ENCODE measurements at regions not wholly inside any gene's neighbourhood (a gene's known extent, or its start where the extent isn't known, plus 50 kb on each side); places are given as distances from the start of the nearest gene placed in this dataset.

DNA sequence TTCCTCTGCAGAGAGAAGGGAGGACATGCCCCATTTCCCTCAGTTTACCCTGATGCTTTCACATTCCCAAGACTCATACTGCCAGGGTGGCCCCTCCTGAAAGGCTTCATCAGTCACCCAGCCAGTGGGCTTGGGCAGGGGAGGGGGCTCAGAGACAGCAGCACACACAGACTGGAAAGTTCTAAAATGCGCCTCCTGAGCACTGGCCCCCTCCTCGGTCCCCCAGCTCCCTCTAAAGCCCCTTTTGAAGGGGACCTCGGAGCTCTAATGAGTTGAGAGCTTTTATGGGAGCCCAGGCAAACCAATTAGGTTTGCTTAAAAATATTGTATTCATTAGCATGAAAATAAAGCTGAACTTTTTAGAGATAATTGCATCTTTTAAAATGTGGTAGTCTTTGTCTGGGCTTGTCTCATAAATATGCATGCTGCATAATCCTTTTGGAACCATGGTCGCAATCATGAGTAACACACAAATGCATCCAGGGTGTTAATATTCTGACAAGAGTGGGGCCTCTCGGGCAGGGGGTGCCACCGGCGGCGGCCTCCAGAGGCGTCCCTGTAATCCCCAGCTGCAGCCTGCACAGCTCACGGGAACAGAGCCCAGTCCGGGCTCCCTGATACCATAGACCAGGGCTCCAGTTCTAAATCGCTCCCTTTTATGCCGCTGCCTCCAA, 78.5 kb downstream of the RPLP1 start:
- DNase-seq (ENCODE audit: low spot score), result no peak

DNA sequence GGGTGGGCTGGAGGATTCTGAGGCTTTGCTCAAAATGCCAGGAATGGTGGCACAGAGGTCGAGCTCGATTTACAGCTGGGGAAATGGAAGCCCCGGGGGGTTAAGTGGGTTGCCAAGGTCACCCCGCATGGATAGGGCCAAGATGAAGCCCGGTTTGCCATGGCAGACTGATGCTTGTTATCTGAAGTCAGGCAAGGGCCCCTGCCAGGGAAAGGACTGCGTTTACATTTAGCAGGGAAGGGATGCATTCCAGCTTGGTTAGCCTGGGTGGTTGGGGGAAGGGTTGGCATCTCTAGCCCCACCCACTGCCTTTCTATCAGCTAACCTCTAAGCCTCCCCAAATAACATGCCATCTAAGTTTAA, 79.0 kb downstream of the RPLP1 start:
- no peak for DNase-seq (ENCODE audit: low spot score)

DNA sequence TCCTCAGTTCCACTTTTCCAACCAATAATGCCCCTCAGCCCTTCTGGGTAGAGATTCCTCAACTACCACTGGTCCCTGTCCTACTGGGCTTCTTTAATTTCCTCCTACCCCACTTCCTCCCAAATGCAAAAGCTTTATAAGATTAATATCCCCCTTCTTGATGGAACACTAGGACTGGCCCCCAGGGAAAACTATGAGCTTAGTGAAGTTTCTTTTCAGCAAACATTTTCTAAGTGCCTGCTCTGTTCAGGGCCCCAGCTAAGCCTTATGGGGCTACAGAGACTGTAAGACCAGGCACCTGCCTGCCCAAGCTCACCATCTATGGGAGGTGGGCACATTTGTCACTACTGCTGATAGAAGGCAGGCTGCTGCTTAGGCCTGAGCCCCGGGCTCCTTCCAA, 79.4 kb downstream of the RPLP1 start:
- DNase-seq (ENCODE audit: low spot score), result no peak

DNA sequence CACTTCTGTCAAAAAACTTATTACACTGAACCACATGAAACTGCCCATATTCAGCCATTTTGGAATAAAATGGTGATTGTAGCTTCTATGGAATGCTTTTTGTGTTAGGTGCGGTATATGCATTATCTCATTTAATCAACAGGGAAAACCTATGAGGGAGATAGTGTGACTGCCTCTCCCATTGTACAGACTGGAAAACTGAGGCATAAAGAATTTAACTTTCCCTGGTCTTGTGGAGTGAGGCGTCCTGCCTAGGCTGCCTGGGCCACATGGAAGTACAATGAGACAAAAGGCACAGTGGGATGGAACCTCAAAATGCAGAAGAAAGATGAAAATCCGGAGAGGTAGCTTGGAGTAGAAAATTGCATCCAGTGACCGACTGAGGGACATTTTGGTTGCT, 80.2 kb downstream of the RPLP1 start:
- DNase-seq (ENCODE audit: low spot score), result no peak

DNA sequence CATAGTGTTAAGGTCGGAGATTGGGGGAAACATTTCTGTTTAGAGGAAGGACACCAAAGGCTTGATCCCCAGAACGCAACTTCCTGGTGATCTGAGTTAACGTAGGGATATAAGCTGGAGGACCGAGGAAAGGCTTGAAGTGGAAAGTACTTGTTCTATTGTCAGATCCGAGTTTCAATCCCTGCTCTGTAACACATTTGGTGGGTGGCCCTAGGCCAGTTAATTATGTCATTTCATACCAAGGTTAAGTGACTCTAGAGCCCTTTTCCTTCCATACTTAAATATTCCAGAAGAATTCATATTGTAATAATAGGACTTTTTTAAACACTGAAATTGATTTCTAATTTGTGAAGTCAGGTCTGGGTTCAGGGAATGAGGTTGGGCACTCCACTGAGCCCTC, 80.9 kb downstream of the RPLP1 start:
- no peak for DNase-seq (ENCODE audit: low spot score)

DNA sequence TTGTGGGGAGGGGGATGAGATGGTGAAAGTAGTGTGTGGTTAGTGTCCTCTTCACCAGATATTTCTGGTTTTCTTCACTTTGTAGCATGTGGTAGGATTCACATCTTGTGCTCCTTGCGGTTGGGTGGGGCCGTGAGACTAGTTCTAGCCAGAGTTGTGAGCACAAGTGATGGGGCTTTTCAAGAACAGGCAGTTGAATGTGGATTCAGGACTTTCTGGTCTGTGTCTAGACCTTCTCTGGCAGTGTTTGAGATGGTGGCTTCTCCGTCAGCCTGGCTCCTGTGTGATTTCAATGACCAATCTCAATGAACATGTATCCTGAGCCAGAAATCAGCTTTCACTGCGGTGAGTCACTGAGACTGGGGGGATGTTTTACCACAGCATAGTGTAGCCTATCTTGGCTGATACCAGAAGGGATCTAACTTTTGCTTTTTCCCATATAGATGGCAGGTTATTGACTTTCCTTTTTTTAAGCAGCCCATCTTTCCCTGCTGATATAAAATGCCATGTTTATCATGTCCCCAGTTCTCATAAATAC, 82.6 kb downstream of the RPLP1 start:
- DNase-seq (ENCODE audit: low spot score), result peak; percentile 61

DNA sequence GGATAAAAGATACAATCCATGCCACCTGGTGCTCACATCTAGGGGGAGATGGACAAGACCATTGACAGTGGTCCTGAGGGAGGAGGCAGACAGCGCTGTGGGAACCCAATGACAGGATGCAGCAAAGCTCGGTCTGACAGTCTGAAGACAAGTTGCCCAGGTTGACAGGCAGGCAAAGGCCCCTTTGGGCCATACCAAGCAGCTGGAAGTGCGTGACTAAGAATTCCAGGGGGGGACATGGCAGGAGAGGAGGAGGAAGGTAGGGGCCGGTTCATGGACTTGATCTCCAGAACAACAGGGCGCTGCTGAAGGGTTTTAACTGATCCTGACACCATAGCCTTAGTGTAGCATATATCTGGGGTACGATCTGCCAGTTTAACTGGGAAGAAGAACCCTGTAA, 83.4 kb downstream of the RPLP1 start:
- DNase-seq (ENCODE audit: low spot score), result peak; percentile 22

DNA sequence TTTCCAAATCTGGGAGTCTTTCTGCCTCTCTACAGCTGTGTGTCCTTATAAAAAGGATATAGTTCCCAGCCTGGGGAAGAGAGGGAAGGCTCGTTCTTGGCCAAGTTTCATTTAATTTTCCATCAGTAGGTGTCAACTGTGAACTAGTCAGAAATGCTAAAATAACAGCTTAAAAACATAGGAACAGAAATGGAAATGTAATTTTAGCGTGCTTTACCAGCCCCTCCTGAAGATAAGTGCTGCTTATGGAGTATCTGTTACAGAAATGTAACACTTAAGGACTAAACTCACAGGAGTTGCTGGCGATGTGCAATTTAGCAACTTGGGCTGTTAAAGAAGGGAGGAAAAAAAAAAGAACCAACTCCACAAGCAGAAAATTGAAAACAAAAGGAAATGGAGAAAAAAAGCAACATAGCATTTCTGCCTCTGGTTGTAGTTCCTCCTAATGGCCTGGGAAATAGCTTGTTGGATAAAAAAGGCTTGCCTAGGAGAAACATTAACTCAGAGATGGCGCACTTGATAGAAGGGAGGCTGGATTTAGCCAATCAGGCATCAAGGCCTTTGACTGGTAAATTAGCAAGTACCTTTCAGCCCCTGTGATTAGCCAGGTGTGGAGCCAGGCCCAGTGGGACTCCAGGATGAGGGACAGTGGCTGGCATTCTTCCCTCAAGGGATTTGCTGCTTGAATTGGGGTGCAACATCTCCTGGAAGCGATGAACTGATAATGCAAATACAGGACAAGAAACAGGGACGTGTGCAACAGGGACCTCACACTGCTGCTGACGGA, 84.3 kb downstream of the RPLP1 start:
- peak; percentile 50 for DNase-seq (ENCODE audit: low spot score)

DNA sequence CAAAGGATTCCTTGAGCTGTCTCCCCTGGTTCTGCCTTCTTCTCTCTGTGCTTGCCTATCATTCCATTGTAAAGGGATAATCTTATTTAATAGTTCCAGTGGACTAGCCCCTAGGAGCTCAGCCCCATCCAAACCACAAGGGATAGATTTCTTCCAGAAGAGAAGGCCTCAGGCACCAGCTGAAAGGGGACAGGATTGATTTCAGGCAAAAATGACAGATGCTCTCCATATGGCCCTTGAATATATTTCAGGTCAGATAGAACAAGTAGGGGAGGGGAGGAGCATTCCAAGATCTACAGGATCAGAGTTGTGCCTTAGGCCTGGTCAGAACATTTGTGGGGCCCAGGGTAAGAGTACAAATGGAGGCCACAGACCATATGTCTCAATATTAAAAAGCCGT, 85.3 kb downstream of the RPLP1 start:
- no peak for DNase-seq (ENCODE audit: low spot score)

DNA sequence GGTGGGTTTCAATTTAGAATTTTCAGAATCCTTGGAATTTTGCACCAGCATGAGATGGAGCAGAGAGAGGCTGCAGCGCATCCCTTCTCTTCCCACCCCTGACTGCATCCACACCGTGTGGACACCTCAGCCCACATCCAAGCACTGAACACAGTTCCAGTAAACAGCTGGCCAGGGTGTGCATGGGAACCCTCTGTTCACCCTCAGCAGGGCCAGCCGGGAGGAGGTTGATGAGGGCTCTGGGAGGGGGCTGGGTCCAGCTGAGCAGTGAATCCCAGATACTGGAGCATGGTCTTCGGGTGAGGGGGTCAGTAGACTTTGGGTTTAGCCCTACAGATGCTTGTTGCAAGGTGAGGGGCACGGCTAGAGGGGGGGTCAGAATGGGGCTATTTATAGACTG, 85.8 kb downstream of the RPLP1 start:
- DNase-seq (ENCODE audit: low spot score), result no peak

DNA sequence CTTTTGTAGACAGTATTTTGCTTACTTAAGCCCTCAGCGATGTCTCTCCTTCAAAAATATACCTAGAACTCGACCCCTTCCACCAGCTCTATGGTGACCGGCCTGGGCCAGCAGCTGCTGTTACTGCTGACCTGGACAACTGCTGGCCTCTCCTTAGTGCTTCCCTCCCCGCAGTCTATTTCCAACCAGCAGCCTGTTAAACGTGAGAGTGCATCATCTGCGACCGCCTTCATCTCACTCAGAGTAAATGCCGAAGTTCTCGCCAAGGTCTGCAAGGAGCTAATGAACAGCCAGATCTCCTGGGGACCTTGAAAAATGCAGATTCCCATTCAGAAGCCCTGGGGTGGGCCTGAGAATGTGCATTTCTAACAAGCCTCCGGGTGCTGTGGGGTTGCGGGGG, 86.7 kb downstream of the RPLP1 start:
- no peak for DNase-seq (ENCODE audit: low spot score)

DNA sequence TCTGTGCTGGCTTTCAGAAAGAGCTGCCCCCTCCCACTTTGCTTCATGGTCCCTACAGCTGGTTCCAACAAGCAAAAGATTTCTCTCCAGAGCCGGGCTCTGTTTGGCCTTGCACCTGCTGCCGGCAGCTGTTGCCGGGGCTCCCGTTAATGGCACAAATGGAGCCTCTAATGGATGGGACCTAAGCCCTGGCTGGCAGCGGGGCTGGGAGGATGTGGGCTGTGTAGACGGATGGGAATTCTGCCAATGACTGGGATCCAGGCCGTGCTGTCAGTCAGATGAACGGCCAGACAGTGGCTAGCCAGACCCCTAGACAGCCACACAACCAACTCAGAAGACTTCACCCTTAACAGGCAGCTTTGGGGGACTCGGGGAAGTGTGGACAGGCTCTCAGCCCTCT, 88.0 kb downstream of the RPLP1 start:
- DNase-seq (ENCODE audit: low spot score), result no peak

DNA sequence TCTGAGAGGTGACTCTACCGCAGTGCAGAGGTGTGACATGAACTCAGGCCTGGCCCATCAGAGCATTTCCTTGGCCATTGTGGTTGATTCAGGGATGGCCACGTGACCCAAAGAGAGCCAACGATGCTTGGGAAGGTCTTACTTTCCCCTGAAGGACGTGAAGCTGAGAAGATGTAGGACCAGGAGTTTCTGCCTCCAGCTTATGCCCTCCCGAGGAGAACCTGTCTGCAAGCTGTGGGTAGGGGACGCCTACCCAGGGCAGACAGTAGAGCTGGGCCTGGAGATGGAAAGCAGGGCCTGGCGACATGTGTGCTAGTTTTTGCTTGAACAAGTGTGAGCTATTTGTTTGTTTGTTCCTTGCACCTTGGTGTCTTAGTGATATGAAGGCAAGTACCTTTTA, 89.4 kb downstream of the RPLP1 start:
- DNase-seq (ENCODE audit: low spot score), result no peak

DNA sequence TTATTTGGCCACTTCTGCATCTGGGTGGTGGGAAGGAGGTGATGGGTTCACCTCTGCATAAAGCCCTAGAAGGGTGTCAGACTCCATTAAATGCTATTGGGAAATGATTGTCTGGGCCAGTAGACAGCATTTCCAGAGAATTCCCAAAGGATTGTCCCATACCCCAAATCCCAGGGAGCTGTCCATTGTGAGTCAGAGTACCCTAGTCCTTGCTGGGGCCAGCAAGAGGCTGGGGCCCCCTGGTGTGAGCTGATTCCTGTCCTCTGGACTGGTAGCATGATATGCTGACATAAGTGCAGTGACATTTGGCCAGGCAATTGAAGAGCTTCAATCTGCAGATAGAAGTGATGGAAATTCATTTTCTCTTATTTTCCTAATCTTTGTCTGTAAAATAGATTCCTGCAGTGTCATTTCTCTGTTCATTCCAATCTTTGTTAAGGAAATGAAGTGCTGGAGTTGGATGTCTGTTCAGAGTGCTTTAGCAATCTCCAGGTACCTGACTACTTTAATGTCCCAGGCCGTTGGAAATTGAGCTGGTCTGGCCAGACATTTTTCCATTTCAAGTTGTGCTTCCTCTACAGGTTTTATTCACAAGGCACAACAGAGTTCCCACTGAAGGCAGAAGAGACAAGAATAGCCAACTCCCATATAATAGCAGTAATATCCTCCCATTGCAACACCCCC, 91.2 kb downstream of the RPLP1 start:
- DNase-seq (ENCODE audit: low spot score), result no peak

DNA sequence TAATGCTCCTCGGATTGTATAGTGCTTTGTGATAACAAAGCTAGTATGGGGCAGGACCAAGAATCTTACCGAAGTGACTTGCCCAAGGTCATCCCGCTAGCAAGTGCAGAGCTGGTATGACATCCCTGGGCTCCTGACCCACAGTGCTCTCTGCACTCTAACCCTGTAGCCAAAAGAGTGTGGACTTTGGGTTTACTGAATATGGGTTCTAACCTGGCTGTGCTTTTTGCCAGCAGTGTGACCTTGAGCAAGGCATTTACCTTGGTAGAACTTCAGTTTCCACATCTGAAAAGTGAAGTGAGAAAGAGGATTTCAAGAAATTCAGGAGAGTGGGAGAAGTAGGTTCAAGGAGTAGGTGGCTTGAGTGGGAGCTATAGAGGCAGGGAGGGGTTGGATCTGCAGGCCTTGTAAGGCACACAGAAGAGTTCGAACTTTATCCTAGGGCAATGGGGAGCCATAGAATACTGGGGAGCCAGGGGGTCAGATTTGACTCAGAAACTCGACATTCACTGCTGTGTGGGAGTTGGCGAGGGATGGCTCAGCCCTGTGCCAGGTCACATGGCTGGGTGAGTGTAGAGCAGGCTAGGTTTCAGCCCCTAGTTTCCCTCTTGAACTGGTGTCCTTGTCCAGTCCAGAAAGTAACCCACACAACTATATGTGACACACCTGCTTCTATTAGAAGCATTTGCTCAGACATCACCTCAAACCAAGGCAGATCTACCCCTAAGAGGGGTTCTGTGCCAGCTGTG, 91.9 kb downstream of the RPLP1 start:
- no peak for DNase-seq (ENCODE audit: low spot score)

DNA sequence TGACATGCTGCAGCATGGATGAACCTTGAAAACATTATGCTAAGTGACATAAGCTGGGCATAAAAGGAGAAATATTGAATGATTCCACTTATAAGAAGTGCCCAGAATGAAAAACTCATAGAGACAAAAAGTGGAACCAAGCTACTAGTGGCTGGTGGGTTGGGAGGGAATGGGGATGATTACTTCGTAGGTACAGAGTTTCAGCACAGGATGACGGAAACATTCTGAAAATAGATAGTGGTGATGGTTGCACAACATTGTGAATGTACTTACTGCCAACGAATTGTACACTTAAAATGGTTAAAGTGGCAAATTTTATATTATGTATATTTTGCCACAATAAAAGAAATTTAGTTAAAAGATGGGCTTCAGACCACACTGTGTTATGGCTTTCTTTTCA, 93.6 kb downstream of the RPLP1 start:
- no peak for DNase-seq (ENCODE audit: low spot score)

DNA sequence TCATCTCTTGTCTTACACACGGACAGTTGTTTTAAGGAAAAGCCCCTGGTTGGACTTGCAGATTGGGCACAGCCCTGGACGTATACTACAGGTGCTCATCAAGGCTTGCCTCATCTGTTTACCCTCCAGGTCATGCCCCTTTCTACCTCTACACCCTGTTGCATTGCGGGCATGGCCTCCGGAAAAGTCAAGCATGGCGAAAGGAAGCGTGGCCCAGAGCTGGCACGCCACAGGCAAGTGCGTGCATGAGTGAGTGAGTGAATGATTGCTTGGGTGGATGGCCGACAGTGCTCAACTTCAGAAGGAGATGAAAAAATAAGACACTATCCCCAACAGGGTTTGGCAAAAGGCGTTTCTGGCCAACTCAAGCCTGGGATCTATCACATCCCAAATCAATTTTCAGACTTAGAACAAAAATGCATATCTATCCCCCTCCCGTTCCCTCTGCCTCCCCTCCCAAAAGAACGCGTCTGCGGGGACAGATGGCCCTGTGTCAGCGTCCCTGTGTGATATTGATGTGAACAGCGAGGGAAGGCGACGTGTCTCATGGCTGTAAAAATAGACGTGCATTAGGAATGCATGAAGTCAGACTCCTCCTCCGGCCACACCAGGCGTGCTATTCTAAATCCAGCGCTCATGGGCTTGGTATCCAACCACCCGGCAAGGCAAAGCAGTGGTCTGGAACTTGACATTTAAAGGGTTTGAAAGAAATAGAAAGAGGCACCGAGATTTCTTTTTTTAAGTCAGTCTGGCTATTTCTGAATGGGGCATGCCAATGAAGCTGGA, 96.0 kb downstream of the RPLP1 start:
- peak; percentile 64 for DNase-seq (ENCODE audit: low spot score)

DNA sequence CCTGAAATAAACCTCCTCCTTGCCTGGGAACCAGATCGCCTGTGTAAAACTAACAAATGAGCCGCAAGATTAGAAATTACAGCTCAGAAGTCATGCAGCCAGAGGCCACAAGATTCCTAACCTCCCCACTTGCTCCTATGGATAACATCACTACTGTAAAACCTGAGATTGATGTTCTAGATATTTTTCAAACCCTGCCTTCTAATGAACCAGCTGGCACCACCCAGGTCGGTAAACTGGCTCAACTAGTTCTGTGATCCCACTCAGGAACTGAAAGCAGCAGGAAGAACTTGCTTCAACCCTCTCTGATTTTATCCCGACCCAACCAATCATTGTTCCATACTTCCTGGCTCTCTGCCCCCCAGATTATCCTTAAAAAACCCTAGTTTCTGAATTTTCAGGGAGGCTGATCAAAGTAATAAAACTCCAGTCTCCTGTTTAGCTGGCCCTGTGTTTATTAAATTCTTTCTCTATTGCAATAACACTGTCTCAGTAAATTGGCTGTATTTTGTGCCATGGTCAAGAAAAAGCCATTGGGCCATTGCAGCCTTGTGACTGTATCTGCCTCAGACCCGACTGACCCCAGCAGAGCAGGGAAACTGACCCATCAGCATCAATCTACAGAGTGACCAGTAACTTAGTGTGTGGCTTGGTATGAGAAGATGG, 98.9 kb downstream of the RPLP1 start:
- no peak for DNase-seq (ENCODE audit: low spot score)

DNA sequence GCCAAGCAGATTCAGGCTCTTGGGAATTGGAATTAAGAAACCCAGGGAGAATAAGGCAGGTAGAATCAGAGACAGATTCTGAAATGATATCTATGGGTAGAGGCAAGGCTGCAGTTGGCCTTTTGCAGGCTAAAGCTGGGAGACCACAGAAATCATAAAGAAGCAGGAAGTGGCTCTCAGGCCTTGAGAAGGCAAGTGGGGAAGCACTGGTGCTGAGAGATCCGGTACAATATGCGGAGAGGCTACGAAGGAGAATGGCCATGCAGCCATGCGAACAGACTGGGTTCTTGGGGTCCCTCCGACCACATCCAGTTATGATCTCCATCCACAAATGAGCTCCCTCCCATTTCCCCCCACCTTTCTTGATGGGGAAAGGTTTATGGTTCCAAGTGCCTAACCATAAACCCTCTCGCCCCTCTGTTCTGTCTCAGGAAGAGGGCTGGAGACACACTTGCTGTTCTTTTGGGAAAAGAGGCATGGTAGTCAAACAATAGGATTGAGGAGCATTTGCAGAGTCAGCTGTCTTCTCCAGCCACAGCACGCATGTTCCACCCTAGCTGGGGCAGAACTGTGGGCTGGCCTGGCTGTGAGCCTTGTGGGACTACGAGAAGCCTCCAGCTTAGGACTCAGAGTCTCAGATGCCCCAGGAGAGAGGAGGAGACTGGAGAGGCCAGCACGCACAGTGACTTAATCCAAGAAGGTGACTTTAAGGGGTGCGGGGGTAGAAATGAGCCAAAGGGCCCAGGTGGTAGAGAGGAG, 99.6 kb downstream of the RPLP1 start:
- DNase-seq (ENCODE audit: low spot score), result no peak

DNA sequence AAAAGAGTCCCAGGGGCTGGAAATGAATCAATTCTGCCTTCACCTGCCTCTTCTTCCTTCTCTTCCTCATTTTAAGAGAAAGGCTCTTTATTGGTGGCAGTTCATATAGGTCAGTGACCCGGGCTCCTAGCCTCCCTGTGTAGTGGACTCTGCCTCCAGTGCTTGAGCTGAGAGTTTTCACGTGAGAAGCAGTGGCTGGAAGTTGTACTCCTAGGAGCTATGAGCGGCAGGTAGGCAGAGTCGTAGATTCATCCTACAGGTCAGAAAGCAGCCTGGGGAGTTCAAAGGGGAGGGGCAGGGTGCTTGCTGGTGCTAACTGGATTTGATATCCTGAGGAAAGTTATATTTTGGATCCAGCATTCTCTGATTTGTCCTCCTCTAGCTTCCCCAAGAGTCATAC, 101.1 kb downstream of the RPLP1 start:
- DNase-seq (ENCODE audit: low spot score), result no peak
